Hematopoietic multipotent progenitor cell treated with erythropoietin and hydrocortisone succinate and interleukin-3 and kit ligand, for 6 days (in vitro differentiated cells): ENCODE measurements at regions not wholly inside any gene's neighbourhood (a gene's known extent, or its start where the extent isn't known, plus 50 kb on each side); places are given as distances from the start of the nearest gene placed in this dataset.

Experiments used
- DNase-seq: peaks from one replicate; pipeline ENCODE4 v3.0.0-alpha.2; 2015

DNA sequence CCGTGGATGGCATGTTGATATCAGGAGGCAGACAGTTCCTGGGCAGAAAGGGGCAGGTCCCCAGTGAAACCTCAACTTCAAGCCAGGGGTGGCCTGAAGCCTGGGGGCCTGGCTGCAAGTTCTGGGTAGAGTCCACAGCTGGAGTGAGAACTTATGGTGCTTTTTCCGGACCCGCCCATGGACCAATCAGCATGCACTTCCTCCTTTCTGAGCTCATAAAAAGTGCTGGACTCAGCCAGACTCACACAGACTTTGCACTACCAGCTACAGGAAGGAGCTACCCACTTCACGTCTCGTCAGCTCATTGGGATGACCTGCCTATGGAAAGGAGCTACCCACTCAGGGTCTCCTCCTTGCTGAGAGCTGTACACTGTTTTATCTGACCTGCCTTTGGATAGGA is 183.1 kb upstream of the MC4R start:
- no peak for DNase-seq

- no peak for DNase-seq
These were observed 183.8 kb upstream of the MC4R start for GRCh38 chr18:60556326-60556725.

DNA sequence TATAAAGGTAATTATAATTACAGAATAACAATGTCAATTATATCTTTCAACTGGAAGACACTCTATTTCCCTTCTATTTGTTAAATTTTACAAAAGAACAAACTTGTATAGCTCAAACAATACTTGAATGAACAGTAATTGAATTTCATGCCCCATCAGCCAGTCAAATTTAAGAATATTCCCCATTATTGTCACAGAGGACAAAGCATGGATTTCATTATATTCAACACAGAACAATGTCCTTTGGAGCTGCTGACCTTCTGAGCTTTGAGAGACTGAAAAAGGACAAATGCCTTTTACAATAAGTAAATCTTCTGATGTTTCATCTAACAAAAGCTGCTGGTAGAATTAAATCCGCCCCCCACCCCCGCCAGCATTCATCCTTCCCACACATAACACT is 187.5 kb upstream of the MC4R start:
- no peak for DNase-seq

- no peak for DNase-seq
These were observed 190.5 kb upstream of the MC4R start for GRCh38 chr18:60563082-60563481.

DNA sequence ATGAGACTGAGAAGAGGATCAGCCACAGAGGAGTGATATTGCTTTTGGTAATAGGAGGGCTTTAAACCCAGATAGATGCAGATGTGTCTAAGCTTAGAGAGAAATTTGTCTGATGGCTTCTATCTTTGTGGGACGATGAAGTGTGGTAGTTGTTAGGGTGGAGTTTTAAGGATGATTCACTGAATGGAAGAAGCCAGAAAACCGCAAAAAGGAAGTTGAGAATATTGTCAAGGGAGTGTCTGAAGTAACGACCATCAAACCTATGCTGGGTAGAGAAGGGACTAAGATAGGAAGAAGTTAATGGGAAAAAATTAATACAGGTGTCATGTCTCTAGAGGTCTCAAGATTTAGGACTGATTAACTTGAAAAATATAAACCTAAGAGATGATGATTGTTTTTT is 195.6 kb upstream of the MC4R start:
- DNase-seq = no peak

GRCh38 chr18:60570172-60570571 is 197.6 kb upstream of the MC4R start:
- no peak for DNase-seq

DNA sequence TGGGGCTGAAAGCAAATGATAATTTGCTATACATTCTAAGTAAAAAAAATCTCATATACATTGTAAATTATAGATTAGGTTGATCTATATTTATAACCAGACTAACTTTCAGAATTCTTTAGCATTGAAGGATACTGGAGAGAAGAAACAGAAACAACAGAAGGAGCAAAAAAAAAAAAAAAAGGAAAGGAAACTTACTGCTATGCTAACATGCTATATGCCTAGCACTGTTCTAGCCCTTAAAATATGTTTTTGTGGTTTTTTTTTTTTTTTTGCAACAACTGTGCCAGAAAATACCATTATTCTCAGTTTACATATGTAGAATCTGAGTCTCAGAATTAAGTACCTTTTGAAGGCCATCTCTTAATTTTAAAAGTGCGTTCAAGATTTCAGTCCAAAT is 204.9 kb upstream of the MC4R start:
- DNase-seq = no peak

DNA sequence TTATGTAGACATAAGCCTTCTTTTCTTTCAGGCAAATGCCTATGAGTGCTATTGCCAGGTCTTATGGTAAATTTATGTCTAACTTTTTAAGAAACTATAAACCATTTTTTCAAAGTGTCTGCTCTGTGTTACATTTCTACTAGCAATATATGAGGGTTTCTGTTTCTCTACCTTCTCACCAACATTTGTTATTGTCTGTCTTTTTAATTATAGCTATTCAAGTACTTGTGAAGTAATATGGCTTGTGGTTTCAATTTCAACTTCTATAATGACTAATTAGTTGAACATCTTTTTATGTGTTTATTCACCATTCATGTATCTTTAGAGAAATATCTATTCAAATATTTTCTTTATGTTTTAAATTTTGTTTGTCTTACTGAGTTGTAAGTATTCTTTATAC is 213.1 kb upstream of the MC4R start:
- no peak for DNase-seq

DNA sequence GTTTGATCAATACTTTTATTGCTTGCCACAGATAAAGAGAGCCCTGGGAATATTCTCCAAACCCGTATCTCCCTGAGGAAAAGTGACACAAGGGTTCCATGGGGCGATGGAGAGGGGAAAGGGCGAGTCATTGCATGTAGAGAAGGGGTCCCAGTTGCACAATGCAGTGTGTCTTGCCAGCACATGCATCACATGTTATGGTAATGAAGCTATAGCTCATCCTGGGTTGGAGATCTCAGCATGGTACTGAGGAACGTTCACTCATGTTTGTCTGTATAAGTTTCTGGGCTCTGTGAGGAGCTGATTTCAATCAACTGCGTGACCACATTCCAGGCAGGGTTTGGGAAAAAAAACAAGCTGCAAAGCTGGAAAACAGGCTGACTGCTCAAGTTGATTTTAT is 220.7 kb upstream of the MC4R start:
- no peak for DNase-seq

GRCh38 chr18:60596928-60597327 is 224.4 kb upstream of the MC4R start:
- no peak for DNase-seq

GRCh38 chr18:60599267-60599666 is 226.7 kb upstream of the MC4R start:
- no peak for DNase-seq

DNA sequence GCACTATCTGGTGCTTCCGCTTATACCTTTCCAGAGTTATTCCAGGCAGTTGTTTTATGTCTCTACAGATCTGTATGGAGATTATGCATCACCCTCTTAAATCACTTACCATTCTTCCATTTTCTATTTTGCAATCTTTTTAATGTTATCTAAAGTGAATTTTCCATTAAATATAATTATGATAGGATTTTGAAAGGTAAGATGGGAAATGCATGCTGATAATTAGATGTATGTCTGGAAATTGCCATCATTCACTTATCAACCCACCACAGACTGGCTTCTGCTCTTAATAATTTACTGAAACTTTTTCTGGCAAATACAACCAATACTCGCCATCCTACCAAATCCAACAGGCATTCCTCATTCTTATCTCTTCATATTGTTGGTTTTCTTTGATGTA is 227.4 kb upstream of the MC4R start:
- no peak for DNase-seq

- no peak for DNase-seq
These were observed 228.7 kb upstream of the MC4R start for GRCh38 chr18:60601249-60601648.

DNA sequence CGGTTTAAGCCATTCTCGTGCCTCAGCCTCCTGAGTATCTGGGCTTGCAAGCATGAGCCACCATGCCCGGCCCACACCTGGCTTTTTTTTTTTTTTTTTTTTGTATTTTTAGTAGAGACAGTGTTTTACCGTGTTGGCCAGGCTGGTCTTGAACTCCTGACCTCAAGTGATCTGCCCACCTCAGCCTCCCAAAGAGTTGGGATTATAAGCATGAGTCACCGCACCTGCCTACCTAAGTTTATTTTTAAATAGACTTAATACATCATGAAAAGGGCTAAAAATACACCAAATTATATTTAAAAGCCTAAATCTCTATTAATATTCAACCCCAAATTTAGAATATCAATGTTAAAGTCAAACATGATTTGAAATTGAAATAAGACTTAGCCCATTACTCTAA is 250.8 kb upstream of the MC4R start:
- DNase-seq = no peak

- no peak for DNase-seq
These were observed 251.6 kb upstream of the MC4R start for GRCh38 chr18:60624207-60624606.

GRCh38 chr18:60639836-60640235 is 267.3 kb upstream of the MC4R start:
- no peak for DNase-seq

DNA sequence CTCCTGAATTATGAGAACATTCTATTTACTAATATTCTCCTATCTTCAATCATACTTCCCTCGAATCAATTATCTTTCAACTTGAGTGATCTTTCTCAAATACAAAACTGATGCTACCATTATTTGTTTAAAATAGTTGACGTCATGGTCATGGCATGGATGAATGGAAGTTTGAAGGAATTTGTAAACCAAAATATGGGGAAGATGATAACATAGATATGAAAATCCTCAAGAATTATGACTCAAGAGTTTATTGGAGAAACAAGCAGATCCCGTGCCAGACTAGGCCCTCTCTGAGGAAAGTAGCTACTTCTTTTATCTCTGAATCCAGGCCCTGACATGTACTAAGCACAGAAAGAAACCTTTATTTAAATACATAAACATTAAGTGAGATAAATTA is 270.4 kb upstream of the MC4R start:
- no peak for DNase-seq

DNA sequence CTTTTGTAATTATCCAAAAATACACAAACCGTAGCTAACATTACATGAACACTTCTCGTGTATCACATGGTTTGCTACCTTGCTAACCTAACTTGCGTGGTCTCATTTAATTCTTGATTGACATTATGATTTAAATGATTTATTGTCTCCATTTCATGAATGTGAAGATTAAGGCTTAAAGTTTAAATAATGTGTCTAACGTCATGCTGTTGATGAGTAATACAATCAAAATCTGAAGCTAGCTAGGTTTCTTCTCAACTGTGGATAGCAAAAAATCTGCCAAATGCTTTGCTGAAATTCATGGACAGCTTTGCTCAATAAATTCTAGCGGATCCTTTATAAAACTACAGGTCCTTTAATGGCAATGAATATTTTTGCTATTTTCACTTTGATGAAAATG is 274.1 kb upstream of the MC4R start:
- no peak for DNase-seq

- no peak for DNase-seq
These were observed 276.5 kb upstream of the MC4R start for GRCh38 chr18:60649107-60649506.

GRCh38 chr18:60649842-60650536 is 277.4 kb upstream of the MC4R start:
- DNase-seq = no peak

DNA sequence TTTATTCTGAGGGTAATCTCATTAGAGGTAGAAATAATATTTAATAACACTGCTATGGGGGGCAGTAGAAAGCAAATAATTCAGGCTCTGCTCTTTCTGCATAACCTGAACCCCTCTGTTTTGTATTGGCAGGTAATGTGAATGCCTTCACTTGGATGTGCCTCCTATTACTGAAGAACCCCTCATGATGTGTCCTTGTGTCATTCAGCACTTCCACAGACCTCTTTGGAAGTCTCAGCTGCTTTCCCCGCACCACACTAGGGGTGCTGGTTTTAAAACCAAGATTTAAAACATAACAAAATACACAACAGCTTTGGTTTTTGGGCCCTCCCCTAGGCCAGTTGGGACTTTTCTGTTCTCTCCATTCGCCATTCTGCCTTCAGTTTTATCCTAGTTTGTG is 281.7 kb upstream of the MC4R start:
- no peak for DNase-seq

- peak; percentile 78 for DNase-seq
These were observed 284.0 kb upstream of the MC4R start for GRCh38 chr18:60656553-60656952.

DNA sequence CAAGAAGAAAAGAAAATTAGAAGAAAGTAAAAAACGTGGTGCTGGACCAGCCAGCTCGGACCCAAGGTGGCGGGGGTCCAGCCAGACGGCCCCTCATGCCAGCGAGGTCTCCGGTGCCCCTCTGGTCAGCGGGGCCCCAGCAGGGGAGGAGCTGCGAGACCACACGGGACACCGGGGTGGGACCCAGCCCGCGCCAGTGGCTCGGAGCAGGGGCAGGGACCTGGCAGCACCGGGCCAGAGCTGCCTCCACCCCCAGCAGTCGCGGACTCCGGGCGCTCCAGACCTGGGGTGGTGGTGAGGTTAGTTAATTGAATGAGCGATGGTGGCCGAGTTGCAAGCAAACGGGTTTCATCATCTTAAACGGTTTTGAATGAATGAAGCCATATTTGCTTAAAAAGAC is 289.9 kb upstream of the MC4R start:
- DNase-seq = no peak

DNA sequence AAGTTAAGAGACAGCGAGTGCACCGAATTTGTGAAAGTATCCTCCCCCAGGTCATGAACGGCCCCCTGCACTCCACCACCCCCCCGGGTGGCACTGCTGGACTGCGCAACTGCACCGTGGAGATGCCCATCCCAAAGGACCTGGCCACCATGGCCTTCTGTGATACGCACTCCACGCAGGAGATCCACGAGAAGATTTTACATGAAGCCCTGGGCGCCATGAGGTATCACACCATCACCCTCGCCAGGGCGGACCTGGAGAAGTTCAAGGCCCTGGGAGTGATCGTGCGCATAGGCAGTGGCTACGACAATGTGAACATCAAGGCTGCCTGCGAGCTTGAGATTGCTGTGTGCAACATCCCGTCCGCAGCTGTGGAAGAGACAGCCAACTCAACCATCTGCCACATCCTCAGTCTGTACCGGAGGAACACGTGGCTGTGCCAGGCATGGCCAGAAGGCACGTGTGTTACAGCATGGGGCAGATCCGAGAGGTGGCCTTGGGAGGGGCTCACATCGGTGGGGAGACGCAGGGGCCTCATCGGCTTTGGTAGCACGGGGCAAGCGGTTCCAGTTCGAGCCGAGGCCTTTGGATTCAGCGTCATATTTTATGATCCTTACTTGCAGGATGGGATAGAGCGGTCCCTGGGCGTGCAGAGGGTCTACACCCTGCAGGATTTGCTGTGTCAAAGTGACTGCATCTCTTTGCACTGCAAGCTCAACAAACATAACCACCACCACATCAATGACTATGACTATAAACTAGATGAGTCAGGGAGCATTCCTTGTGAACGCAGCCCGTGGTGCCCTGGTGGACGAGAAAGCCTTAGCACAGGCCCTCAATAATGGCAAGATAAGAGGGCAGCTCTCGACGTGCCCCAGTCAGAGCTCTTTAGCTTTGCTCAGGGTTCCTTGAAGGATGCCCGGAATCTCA is 290.8 kb upstream of the MC4R start:
- DNase-seq = no peak

DNA sequence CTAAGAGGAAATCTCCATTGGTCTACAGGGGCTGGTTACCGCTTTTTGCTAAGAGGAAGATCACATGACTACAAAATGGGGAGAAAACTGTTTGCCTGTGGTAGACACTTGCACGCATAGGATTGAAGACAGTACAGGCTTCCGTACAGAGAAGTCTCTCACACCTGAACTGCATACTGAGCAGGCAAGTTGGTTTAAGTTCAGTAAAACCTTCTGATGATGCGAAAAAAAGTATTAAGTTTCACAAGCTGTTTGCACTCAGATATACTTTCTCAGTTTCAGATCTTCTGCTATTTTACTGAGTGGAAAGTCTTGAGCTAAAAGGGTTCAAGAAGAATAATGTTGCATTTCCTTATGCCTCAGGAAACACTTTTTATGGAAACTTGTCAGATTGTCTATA is 292.2 kb upstream of the MC4R start:
- no peak for DNase-seq
